Cardiac fibroblast (primary cell): ENCODE measurements at regions not wholly inside any gene's neighbourhood (a gene's known extent, or its start where the extent isn't known, plus 50 kb on each side); places are given as distances from the start of the nearest gene placed in this dataset.

ENCODE experiments used
- DNase-seq, 2 donors: peaks; one replicate each; pipeline versions ENCODE4 v3.0.0 to v3.0.0-alpha.2; 2010; ENCODE audit warnings: low read depth in 2 of 2
- H3K4me3 ChIP-seq, 2 donors: replicated peaks in 1 of 2; 1 replicate in 1 of 2; 2 replicates in 1 of 2; pipeline ENCODE4 v1.5.1; 2011; ENCODE audit warnings: low read depth in 2 of 2, low read length in 2 of 2, mild to moderate bottlenecking in 2 of 2, moderate library complexity in 1 of 2
- TF ChIP-seq, protein P1 (sequence below): IDR thresholded peaks from one replicate; pipeline ENCODE4 v1.5.1; 2011; ENCODE audit warnings: low read depth, mild to moderate bottlenecking, low read length, inconsistent platforms

DNA sequence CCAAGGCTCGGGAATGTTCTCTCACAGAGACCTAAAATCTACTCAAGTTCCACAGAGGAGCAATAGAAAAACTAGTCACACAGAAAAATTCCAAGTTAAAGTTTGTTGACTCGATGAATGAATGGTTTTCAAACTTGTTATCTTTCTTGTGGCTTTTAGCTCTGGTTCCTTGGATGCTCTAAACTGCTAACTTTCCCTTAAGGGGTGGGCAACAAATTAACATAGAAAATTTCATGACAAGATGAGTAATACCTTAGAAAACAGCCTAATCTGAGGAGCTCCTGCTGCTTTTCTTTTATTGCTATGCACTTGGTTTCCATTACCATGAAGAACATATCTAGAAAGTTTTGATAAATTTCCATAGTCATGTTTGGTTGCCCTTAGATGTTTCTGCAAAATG lies 100.2 kb upstream of the CCDC112 start:
- no peak overlapping the region for H3K4me3 ChIP-seq
- peak in 1 of 2 donors; percentile 54 for DNase-seq
- TF ChIP-seq, protein P1, sequence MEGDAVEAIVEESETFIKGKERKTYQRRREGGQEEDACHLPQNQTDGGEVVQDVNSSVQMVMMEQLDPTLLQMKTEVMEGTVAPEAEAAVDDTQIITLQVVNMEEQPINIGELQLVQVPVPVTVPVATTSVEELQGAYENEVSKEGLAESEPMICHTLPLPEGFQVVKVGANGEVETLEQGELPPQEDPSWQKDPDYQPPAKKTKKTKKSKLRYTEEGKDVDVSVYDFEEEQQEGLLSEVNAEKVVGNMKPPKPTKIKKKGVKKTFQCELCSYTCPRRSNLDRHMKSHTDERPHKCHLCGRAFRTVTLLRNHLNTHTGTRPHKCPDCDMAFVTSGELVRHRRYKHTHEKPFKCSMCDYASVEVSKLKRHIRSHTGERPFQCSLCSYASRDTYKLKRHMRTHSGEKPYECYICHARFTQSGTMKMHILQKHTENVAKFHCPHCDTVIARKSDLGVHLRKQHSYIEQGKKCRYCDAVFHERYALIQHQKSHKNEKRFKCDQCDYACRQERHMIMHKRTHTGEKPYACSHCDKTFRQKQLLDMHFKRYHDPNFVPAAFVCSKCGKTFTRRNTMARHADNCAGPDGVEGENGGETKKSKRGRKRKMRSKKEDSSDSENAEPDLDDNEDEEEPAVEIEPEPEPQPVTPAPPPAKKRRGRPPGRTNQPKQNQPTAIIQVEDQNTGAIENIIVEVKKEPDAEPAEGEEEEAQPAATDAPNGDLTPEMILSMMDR, result no peak

DNA sequence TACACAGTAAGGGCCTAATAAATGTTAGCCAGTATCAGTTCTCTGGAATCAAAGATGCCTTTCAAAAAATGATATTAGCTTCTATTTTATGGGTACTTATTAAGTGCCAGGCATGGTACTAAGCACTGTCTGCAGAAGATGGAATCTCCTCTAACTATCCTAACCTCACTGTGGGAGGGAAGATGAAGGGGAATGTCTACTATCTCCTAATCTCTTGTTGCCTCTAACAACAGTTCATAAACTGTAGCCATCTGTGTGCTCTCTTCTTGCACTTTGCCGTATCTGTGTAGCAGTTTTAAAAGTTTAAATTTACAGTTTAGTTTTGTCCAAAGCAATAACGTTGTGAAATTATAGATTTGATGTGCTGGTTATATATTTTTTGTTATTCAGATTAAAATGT lies 99.6 kb upstream of the CCDC112 start:
- no peak overlapping the region for H3K4me3 ChIP-seq
- DNase-seq, result no peak
- TF ChIP-seq, protein P1, result no peak

- DNase-seq, result no peak
- TF ChIP-seq, protein P1, result no peak
- no peak overlapping the region for H3K4me3 ChIP-seq
Observed at GRCh38 chr5:115394531-115394930, 98.1 kb upstream of the CCDC112 start.

DNA sequence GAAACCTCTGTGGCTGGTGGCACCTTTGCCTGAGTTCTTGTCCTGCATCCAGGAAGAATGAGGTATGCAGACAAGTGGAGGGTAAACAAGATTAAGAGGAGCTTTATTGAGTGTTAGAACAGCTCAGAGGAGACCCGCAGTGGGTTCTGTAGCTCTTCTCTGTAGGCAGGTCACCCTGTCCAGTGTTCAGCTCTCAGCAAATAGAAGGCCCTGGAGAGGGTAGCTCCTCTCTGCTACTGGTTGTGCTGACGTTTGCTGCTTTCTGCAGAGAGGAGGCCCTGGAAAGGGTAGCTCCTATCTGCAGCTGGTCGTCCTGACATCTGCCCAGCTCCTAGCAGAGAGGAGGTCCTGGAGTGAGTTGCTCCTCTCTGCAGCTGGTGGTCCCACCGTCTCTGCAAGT lies 96.8 kb upstream of the CCDC112 start:
- DNase-seq, result no peak
- TF ChIP-seq, protein P1, result no peak
- H3K4me3 ChIP-seq, result no peak overlapping the region

GRCh38 chr5:115392611-115393010 lies 96.2 kb upstream of the CCDC112 start:
- DNase-seq, result no peak
- no peak overlapping the region for H3K4me3 ChIP-seq
- TF ChIP-seq, protein P1, result no peak

GRCh38 chr5:115391780-115392179 lies 95.3 kb upstream of the CCDC112 start:
- no peak for DNase-seq
- TF ChIP-seq, protein P1, result no peak

GRCh38 chr5:115389799-115390382 lies 93.4 kb upstream of the CCDC112 start:
- TF ChIP-seq, protein P1, result no peak
- DNase-seq, result no peak
- H3K4me3 ChIP-seq, result no peak overlapping the region

More at GRCh38 chr5:115391780-115392179, 95.3 kb upstream of the CCDC112 start:
- H3K4me3 ChIP-seq, result no peak overlapping the region
